ENCODE measurements at regions not wholly inside any gene's neighbourhood (a gene's known extent, or its start where the extent isn't known, plus 50 kb on each side); places are given as distances from the start of the nearest gene placed in this dataset.

- TF ChIP-seq CTCF (IDR thresholded peaks at IDR 0.05) = no peak
- no peak for TF ChIP-seq POLR2A (IDR thresholded peaks at IDR 0.05)
- TF ChIP-seq EP300 (IDR thresholded peaks at IDR 0.05) = no peak
- H3K36me3 ChIP-seq = no peaks in the 10 kb centered on the region
- peaks cover 2% of the 10 kb centered on the region for H3K4me1 ChIP-seq (ENCODE audit: insufficient read depth)
- no peak overlapping the region for H3K4me3 ChIP-seq
- intact Hi-C loops (cut with DNase I) = no loop called here
- H3K27ac ChIP-seq = no peak overlapping the region
- no peaks in the 10 kb centered on the region for H3K27me3 ChIP-seq
- no peaks in the 10 kb centered on the region for H3K9me3 ChIP-seq
- 74 to 87% (median 75%) methylated on average over 5 of the region's 5 CpGs for WGBS, 3 donors
- no peak for DNase-seq
These were observed 304.6 kb upstream of the DEPDC1 start for GRCh38 chr1:68801440-68801839.

GRCh38 chr1:68805097-68805641 lies 308.3 kb upstream of the DEPDC1 start:
- intact Hi-C loops (cut with DNase I) = no loop called here
- Histone ChIP-seq H3K4me3 (no peak overlapping the region), H3K36me3 (no peaks in the 10 kb centered on the region), H3K27me3 (no peaks in the 10 kb centered on the region), H3K4me1 (ENCODE audit: insufficient read depth) (peaks cover 4% of the 10 kb centered on the region), H3K27ac (no peak overlapping the region), H3K9me3 (no peaks in the 10 kb centered on the region)
- WGBS, 3 donors = 91 to 96% (median 95%) methylated on average over 2 of the region's 2 CpGs
- TF ChIP-seq POLR2A (IDR thresholded peaks at IDR 0.05) (no peak), CTCF (IDR thresholded peaks at IDR 0.05) (no peak), EP300 (IDR thresholded peaks at IDR 0.05) (no peak)
- no peak for DNase-seq

GRCh38 chr1:68808351-68808750 lies 311.5 kb upstream of the DEPDC1 start:
- Histone ChIP-seq H3K36me3 (no peaks in the 10 kb centered on the region), H3K9me3 (no peaks in the 10 kb centered on the region), H3K4me3 (no peak overlapping the region), H3K27me3 (no peaks in the 10 kb centered on the region), H3K4me1 (ENCODE audit: insufficient read depth) (peaks cover 4% of the 10 kb centered on the region), H3K27ac (no peak overlapping the region)
- WGBS, 3 donors = 0 to 19% (median 0%) methylated on average over 1 of the region's 1 CpG
- intact Hi-C loops (cut with DNase I) = no loop called here
- DNase-seq = no peak
- TF ChIP-seq CTCF (IDR thresholded peaks at IDR 0.05) = no peak
- no peak for TF ChIP-seq POLR2A (IDR thresholded peaks at IDR 0.05)
- no peak for TF ChIP-seq EP300 (IDR thresholded peaks at IDR 0.05)

- no peak for DNase-seq
- no peaks in the 10 kb centered on the region for H3K36me3 ChIP-seq
- WGBS, 3 donors = 88 to 90% (median 89%) methylated on average over 5 of the region's 5 CpGs
- H3K9me3 ChIP-seq = no peaks in the 10 kb centered on the region
- no peaks in the 10 kb centered on the region for H3K27me3 ChIP-seq
- intact Hi-C loops (cut with DNase I) = no loop called here
- H3K4me3 ChIP-seq = no peak overlapping the region
- H3K4me1 ChIP-seq (ENCODE audit: insufficient read depth) = peaks cover 4% of the 10 kb centered on the region
- TF ChIP-seq EP300 (IDR thresholded peaks at IDR 0.05) = no peak
- TF ChIP-seq CTCF (IDR thresholded peaks at IDR 0.05) = no peak
- no peak for TF ChIP-seq POLR2A (IDR thresholded peaks at IDR 0.05)
- H3K27ac ChIP-seq = no peak overlapping the region
These were observed 314.9 kb upstream of the DEPDC1 start for GRCh38 chr1:68811806-68812205.
